ENCODE measurements at regions not wholly inside any gene's neighbourhood (a gene's known extent, or its start where the extent isn't known, plus 50 kb on each side); places are given as distances from the start of the nearest gene placed in this dataset.

DNA sequence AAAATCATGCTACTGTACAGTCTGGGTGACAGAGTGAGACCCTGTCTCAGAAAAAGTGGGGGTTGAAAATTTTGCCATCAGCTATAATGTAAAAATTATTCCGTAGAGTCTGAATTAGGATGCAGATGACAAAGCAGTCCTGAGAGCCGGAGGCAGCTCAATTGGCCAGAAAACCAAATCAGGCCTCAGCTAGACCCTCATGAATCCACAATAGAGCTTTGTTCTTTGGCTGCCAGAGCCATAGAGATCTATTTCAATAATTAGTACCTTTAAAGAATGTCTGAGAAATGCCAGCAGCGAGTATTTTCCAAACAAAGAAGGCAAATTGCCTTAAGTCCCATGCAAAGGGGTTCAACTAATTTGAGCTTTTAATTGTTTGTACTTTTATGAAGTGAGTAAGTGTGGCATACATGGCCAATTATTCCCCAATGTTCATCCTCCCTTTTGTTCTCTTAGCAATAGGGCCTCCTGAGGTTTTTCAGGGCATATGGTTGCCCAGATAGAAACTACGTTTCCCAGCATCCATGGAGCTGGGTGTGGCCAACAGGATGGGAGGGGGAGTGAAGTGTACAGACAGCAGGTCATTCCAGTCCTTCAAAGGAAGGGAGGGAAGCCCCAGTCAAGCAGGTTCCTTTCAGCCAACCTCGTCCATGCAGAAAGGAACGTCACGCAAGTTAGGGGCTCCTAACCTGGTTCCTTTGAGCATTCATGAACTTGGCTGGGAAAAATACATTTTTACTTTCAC, 211.3 kb upstream of the APCDD1 start:
- CTCF ChIA-PET, result no interaction called here
- Histone ChIP-seq H3K4me1 (ENCODE audit: control insufficient read depth, insufficient read depth, low read length) (no peaks in the 10 kb centered on the region), H3K36me3 (ENCODE audit: control insufficient read depth, insufficient read depth, low read length) (no peaks in the 10 kb centered on the region), H3K27ac (ENCODE audit: low read length) (no peak overlapping the region), H3K9me3 (ENCODE audit: control insufficient read depth, insufficient read depth, low read depth, low read length) (no peaks in the 10 kb centered on the region), H3K27me3 (ENCODE audit: control insufficient read depth, insufficient read depth, low read length) (no peaks in the 10 kb centered on the region), H3K4me3 (ENCODE audit: low read depth in 2 of 2, low read length in 2 of 2) (no peak overlapping the region)
- BruUV-seq (replicated peaks), result no TSS peak
- no peak for ATAC-seq
- POLR2A ChIA-PET, result no interaction called here
- in situ Hi-C loops (cut with HindIII; ENCODE audit: low pct_unique_long_range_greater_than_20kb, low sequenced_read_pairs) (no loop called here), intact Hi-C loops (cut with micrococcal nuclease; ENCODE audit: unreplicated experiment) (no loop called here)
- DNase-seq (ENCODE audit: low read depth, low spot score), result no peak
- TF ChIP-seq POLR2AphosphoS5 (IDR thresholded peaks at IDR 0.05; ENCODE audit: low read depth, low read length), result no peak
- TF ChIP-seq SIN3A (IDR thresholded peaks at IDR 0.05; ENCODE audit: borderline replicate concordance, insufficient read depth, low read depth, low read length), result no peak
- TF ChIP-seq, protein P1, sequence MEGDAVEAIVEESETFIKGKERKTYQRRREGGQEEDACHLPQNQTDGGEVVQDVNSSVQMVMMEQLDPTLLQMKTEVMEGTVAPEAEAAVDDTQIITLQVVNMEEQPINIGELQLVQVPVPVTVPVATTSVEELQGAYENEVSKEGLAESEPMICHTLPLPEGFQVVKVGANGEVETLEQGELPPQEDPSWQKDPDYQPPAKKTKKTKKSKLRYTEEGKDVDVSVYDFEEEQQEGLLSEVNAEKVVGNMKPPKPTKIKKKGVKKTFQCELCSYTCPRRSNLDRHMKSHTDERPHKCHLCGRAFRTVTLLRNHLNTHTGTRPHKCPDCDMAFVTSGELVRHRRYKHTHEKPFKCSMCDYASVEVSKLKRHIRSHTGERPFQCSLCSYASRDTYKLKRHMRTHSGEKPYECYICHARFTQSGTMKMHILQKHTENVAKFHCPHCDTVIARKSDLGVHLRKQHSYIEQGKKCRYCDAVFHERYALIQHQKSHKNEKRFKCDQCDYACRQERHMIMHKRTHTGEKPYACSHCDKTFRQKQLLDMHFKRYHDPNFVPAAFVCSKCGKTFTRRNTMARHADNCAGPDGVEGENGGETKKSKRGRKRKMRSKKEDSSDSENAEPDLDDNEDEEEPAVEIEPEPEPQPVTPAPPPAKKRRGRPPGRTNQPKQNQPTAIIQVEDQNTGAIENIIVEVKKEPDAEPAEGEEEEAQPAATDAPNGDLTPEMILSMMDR (IDR thresholded peaks at IDR 0.05), result no peak
- TF ChIP-seq, protein P2, sequence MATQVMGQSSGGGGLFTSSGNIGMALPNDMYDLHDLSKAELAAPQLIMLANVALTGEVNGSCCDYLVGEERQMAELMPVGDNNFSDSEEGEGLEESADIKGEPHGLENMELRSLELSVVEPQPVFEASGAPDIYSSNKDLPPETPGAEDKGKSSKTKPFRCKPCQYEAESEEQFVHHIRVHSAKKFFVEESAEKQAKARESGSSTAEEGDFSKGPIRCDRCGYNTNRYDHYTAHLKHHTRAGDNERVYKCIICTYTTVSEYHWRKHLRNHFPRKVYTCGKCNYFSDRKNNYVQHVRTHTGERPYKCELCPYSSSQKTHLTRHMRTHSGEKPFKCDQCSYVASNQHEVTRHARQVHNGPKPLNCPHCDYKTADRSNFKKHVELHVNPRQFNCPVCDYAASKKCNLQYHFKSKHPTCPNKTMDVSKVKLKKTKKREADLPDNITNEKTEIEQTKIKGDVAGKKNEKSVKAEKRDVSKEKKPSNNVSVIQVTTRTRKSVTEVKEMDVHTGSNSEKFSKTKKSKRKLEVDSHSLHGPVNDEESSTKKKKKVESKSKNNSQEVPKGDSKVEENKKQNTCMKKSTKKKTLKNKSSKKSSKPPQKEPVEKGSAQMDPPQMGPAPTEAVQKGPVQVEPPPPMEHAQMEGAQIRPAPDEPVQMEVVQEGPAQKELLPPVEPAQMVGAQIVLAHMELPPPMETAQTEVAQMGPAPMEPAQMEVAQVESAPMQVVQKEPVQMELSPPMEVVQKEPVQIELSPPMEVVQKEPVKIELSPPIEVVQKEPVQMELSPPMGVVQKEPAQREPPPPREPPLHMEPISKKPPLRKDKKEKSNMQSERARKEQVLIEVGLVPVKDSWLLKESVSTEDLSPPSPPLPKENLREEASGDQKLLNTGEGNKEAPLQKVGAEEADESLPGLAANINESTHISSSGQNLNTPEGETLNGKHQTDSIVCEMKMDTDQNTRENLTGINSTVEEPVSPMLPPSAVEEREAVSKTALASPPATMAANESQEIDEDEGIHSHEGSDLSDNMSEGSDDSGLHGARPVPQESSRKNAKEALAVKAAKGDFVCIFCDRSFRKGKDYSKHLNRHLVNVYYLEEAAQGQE (IDR thresholded peaks at IDR 0.05; ENCODE audit: insufficient read depth in 1 of 2, low read depth in 2 of 2, low read length in 1 of 2), result no peak
- TF ChIP-seq TCF7L2 (IDR thresholded peaks at IDR 0.05; ENCODE audit: low read depth, low read length), result no peak

DNA sequence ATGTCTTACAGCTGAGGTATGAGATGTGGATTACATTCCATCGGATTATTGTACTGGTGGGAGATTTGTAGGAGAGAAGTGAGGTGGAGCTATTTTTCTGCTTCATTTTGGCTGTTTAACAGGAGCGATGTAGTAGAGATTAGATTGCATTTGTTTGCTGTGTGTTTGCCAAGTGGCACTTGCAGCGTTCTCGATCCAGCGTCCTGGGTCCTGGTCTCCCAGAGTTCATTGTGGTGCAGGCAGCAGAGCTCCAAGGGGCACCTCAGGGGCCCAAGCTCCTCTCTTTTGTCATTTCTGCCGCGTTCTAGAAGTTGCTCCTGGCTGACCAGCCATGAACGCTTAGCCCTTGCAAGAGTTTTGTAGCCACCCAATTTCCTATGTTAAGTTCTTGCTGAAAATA, 210.1 kb upstream of the APCDD1 start:
- ChIA-PET CTCF (no interaction called here), POLR2A (no interaction called here)
- no peak for DNase-seq (ENCODE audit: low read depth, low spot score)
- H3K36me3 ChIP-seq (ENCODE audit: control insufficient read depth, insufficient read depth, low read length), result no peaks in the 10 kb centered on the region
- no peaks in the 10 kb centered on the region for H3K27me3 ChIP-seq (ENCODE audit: control insufficient read depth, insufficient read depth, low read length)
- H3K9me3 ChIP-seq (ENCODE audit: control insufficient read depth, insufficient read depth, low read depth, low read length), result no peaks in the 10 kb centered on the region
- H3K27ac ChIP-seq (ENCODE audit: low read length), result no peak overlapping the region
- H3K4me3 ChIP-seq (ENCODE audit: low read depth in 2 of 2, low read length in 2 of 2), result no peak overlapping the region
- ATAC-seq, result no peak
- no TSS peak for BruUV-seq (replicated peaks)
- no peak for TF ChIP-seq POLR2AphosphoS5 (IDR thresholded peaks at IDR 0.05; ENCODE audit: low read depth, low read length)
- no peak for TF ChIP-seq TCF7L2 (IDR thresholded peaks at IDR 0.05; ENCODE audit: low read depth, low read length)
- TF ChIP-seq, protein P1 (IDR thresholded peaks at IDR 0.05), result no peak
- TF ChIP-seq, protein P2 (IDR thresholded peaks at IDR 0.05; ENCODE audit: insufficient read depth in 1 of 2, low read depth in 2 of 2, low read length in 1 of 2), result no peak
- no peak for TF ChIP-seq SIN3A (IDR thresholded peaks at IDR 0.05; ENCODE audit: borderline replicate concordance, insufficient read depth, low read depth, low read length)
- in situ Hi-C loops (cut with HindIII; ENCODE audit: low pct_unique_long_range_greater_than_20kb, low sequenced_read_pairs), result no loop called here
- no peaks in the 10 kb centered on the region for H3K4me1 ChIP-seq (ENCODE audit: control insufficient read depth, insufficient read depth, low read length)
- intact Hi-C loops (cut with micrococcal nuclease; ENCODE audit: unreplicated experiment), result no loop called here

Data from Panc1 (cell line).